Prostate gland (tissue), 2 donors: ENCODE measurements at regions not wholly inside any gene's neighbourhood (a gene's known extent, or its start where the extent isn't known, plus 50 kb on each side); places are given as distances from the start of the nearest gene placed in this dataset.

Source experiments
- DNase-seq: peaks from one replicate; pipeline ENCODE4 v3.0.0-alpha.2; 2019; ENCODE audit warnings: low spot score
- H3K27ac ChIP-seq, 2 donors: fragments of 200-600 bp; sonication (generic); 2 replicates each; pipeline ENCODE4 v1.5.1; 2017 to 2019
- H3K27me3 ChIP-seq: fragments of 200-600 bp; sonication (generic); replicated peaks from 2 replicates; pipeline ENCODE4 v1.5.1; 2019; ENCODE audit not compliant: insufficient read depth
- H3K36me3 ChIP-seq, 2 donors: fragments of 200-600 bp; sonication (generic); 1 replicate in 1 of 2; 2 replicates in 1 of 2; pipeline versions ENCODE4 v1.5.1 to v1.8.1; 2017 to 2019
- H3K4me1 ChIP-seq: fragments of 200-600 bp; sonication (generic); replicated peaks from 2 replicates; pipeline ENCODE4 v1.5.1; 2019
- H3K4me3 ChIP-seq, 2 donors: fragments of 200-600 bp; sonication (generic); 2 replicates each; pipeline ENCODE4 v1.5.1; 2017 to 2019
- H3K9me3 ChIP-seq: fragments of 200-600 bp; sonication (generic); 2 replicates; pipeline ENCODE4 v1.5.1; 2017
- CTCF ChIP-seq, 4 experiments: fragments of 200-600 bp in 2 of 4; fragments of 450-650 bp in 2 of 4; sonication (generic) in 2 of 4; IDR thresholded peaks; 1 replicate in 3 of 4; 2 replicates in 1 of 4; pipeline ENCODE4 v1.5.1; 2016 to 2019; ENCODE audit warnings: antibody characterized with exemption in 4 of 4, mild to moderate bottlenecking in 2 of 4, moderate library complexity in 2 of 4
- POLR2A ChIP-seq: fragments of 450-650 bp; IDR thresholded peaks from one replicate; pipeline ENCODE4 v1.6.1; 2016; ENCODE audit warnings: antibody characterized with exemption, mild to moderate bottlenecking
- POLR2AphosphoS5 ChIP-seq: sonication (generic); formaldehyde crosslinking; IDR thresholded peaks from one replicate; pipeline ENCODE4 v1.6.1; 2017; ENCODE audit warnings: antibody characterized with exemption
- WGBS: methylation state at CpG from one replicate; pipeline ENCODE4 v1.1.5; 2018; 5-methylcytosine and 5-hydroxymethylcytosine counted together
- intact Hi-C: fragments of 100-400 bp; cut with DNase I; formaldehyde crosslinking; loops from one replicate; pipeline ENCODE4 v1.14.2; 2022

GRCh38 chr13:107738004-107738403 is 477.3 kb downstream of the LIG4 start:
- no peaks in the 10 kb centered on the region for H3K36me3 ChIP-seq
- H3K4me3 ChIP-seq: no peak overlapping the region
- no peaks in the 10 kb centered on the region for H3K4me1 ChIP-seq
- WGBS: 74% methylated on average over 4 of the region's 4 CpGs
- H3K27me3 ChIP-seq: no peaks in the 10 kb centered on the region
- no peaks in the 10 kb centered on the region for H3K9me3 ChIP-seq
- intact Hi-C loops: no loop called here
- no peak for DNase-seq
- TF ChIP-seq POLR2AphosphoS5 (no peak), CTCF (IDR thresholded peaks at IDR 0.05) (no peak), POLR2A (no peak)
- H3K27ac ChIP-seq: no peak overlapping the region

GRCh38 chr13:107736731-107737130 is 478.6 kb downstream of the LIG4 start:
- Histone ChIP-seq H3K27me3 (no peaks in the 10 kb centered on the region), H3K36me3 (no peaks in the 10 kb centered on the region), H3K4me3 (no peak overlapping the region), H3K9me3 (no peaks in the 10 kb centered on the region), H3K27ac (no peak overlapping the region), H3K4me1 (no peaks in the 10 kb centered on the region)
- WGBS: 82% methylated on average over 2 of the region's 2 CpGs
- DNase-seq: no peak
- TF ChIP-seq CTCF (IDR thresholded peaks at IDR 0.05) (no peak), POLR2A (no peak), POLR2AphosphoS5 (no peak)
- intact Hi-C loops: no loop called here

DNA sequence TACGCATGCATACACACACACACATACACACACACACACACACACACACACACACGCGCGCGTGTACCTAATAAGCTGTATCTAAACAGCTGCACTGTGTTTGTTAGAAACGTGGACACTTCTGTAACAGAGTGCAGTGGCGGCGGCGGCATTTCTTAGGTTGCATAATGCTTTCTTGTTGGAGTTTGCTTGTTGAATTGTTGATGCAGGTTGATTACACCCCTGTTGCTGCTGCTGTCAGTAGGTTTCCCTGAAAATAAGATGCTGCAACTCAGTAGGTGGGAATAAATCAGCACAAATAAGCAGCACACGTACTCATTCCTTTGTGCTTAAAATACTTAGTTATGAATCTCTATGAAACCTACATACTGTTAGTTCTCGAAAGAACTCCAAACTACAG is 479.2 kb downstream of the LIG4 start:
- Histone ChIP-seq H3K4me1 (no peaks in the 10 kb centered on the region), H3K27me3 (no peaks in the 10 kb centered on the region), H3K9me3 (no peaks in the 10 kb centered on the region), H3K36me3 (no peaks in the 10 kb centered on the region), H3K27ac (no peak overlapping the region), H3K4me3 (no peak overlapping the region)
- intact Hi-C loops: no loop called here
- 56% methylated on average over 11 of the region's 11 CpGs for WGBS
- DNase-seq: no peak
- TF ChIP-seq CTCF (IDR thresholded peaks at IDR 0.05) (no peak), POLR2AphosphoS5 (no peak)

DNA sequence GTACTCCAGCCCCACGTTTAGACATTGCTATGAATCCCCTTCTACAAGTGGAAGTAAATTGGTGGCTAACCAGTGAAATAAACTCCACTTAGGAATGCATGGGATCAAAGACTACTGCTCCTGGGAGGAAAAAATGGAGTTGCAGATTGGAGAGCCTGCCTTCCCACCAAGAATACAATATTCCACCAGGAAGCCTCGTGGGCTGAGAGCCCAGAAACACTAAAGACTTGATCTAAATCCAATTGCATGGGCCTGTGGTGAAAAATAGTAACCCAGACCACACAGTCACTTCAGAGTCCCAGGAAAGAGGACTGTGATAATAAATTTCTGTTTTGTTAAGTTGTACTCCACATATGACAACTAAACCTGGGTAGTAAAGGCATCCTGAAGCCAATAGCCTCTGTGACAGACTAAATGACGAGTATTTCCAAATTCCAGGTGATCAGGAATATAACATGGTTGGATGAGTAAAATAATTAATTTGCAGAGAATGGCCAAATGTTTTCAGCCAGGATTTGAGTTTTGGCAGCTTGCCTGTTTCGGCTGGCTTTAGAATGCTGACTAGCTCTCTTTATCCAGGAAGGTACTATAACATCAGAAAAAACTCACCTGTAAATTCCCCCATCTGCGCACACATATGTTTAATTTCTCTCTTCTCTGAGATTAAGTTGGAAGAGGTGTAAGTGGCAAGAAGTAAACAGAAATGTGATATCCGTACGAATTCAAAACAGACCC is 480.3 kb downstream of the LIG4 start:
- DNase-seq: no peak
- Histone ChIP-seq H3K27ac (no peak overlapping the region), H3K27me3 (no peaks in the 10 kb centered on the region), H3K4me3 (no peak overlapping the region), H3K4me1 (no peaks in the 10 kb centered on the region), H3K36me3 (no peaks in the 10 kb centered on the region), H3K9me3 (no peaks in the 10 kb centered on the region)
- intact Hi-C loops: no loop called here
- WGBS: 51% methylated on average over 7 of the region's 7 CpGs
- TF ChIP-seq POLR2A: no peak
- no peak for TF ChIP-seq POLR2AphosphoS5
- no peak for TF ChIP-seq CTCF (IDR thresholded peaks at IDR 0.05)

GRCh38 chr13:107733276-107733675 is 482.1 kb downstream of the LIG4 start:
- no peaks in the 10 kb centered on the region for H3K9me3 ChIP-seq
- intact Hi-C loops: no loop called here
- H3K36me3 ChIP-seq: no peaks in the 10 kb centered on the region
- no peak for DNase-seq
- H3K27me3 ChIP-seq: no peaks in the 10 kb centered on the region
- no peak overlapping the region for H3K4me3 ChIP-seq
- TF ChIP-seq POLR2AphosphoS5: no peak
- TF ChIP-seq POLR2A: no peak
- no peak for TF ChIP-seq CTCF (IDR thresholded peaks at IDR 0.05)
- no peak overlapping the region for H3K27ac ChIP-seq
- no peaks in the 10 kb centered on the region for H3K4me1 ChIP-seq
